Cerebellar cortex (tissue), 1 donor: ENCODE measurements at regions not wholly inside any gene's neighbourhood (a gene's known extent, or its start where the extent isn't known, plus 50 kb on each side); places are given as distances from the start of the nearest gene placed in this dataset.

Source experiments
- DNase-seq: peaks from one replicate; pipeline ENCODE4 v3.0.0-alpha.2; 2015; ENCODE audit warnings: low spot score

- no peak for DNase-seq
Observed at GRCh38 chr10:10642189-10642588, 375.5 kb upstream of the CELF2 start.

GRCh38 chr10:10642751-10643150, 374.9 kb upstream of the CELF2 start:
- no peak for DNase-seq

- DNase-seq: no peak
Observed at GRCh38 chr10:10644008-10644646, 373.5 kb upstream of the CELF2 start.

GRCh38 chr10:10644676-10645385, 372.8 kb upstream of the CELF2 start:
- DNase-seq: no peak

GRCh38 chr10:10647331-10647730, 370.3 kb upstream of the CELF2 start:
- DNase-seq: no peak

- DNase-seq: no peak
Observed at GRCh38 chr10:10657139-10657760, 360.4 kb upstream of the CELF2 start.

- no peak for DNase-seq
Observed at GRCh38 chr10:10658172-10658785, 359.4 kb upstream of the CELF2 start.

GRCh38 chr10:10660054-10660453, 357.6 kb upstream of the CELF2 start:
- no peak for DNase-seq

- no peak for DNase-seq
Observed at GRCh38 chr10:10661176-10661575, 356.5 kb upstream of the CELF2 start.

- DNase-seq: no peak
Observed at GRCh38 chr10:10662716-10663408, 354.8 kb upstream of the CELF2 start.

- no peak for DNase-seq
Observed at GRCh38 chr10:10663622-10664021, 354.1 kb upstream of the CELF2 start.

GRCh38 chr10:10665750-10666149, 351.9 kb upstream of the CELF2 start:
- no peak for DNase-seq

- DNase-seq: no peak
Observed at GRCh38 chr10:10667466-10667865, 350.2 kb upstream of the CELF2 start.

GRCh38 chr10:10676972-10677371, 340.7 kb upstream of the CELF2 start:
- DNase-seq: no peak

GRCh38 chr10:10677479-10677878, 340.2 kb upstream of the CELF2 start:
- peak; percentile 8 for DNase-seq

GRCh38 chr10:10680496-10680895, 337.2 kb upstream of the CELF2 start:
- no peak for DNase-seq

GRCh38 chr10:10684972-10685371, 332.7 kb upstream of the CELF2 start:
- no peak for DNase-seq

GRCh38 chr10:10685566-10685965, 332.1 kb upstream of the CELF2 start:
- DNase-seq: no peak

GRCh38 chr10:10687751-10688150, 329.9 kb upstream of the CELF2 start:
- no peak for DNase-seq

- DNase-seq: no peak
Observed at GRCh38 chr10:10699427-10699826, 318.2 kb upstream of the CELF2 start.

- no peak for DNase-seq
Observed at GRCh38 chr10:10701084-10701611, 316.5 kb upstream of the CELF2 start.

GRCh38 chr10:10702211-10702610, 315.5 kb upstream of the CELF2 start:
- DNase-seq: no peak
